Panc1 (cell line): ENCODE measurements at regions not wholly inside any gene's neighbourhood (a gene's known extent, or its start where the extent isn't known, plus 50 kb on each side); places are given as distances from the start of the nearest gene placed in this dataset.
"Not testable (repeated sequence)": the region's sequence is repeated elsewhere in the genome, so short reads cannot be mapped to it uniquely, and the experiment has no call there.

Experiments used
- ATAC-seq: fragments of 200-7000 bp; cut with Tn5 transposase; 2 replicates; pipeline ENCODE4 v1.9.1; 2020; ENCODE audit warnings: mild to moderate bottlenecking, moderate library complexity
- BruUV-seq: library from RNA; stranded (reverse); fragments of 400-500 nt; replicated peaks from 2 replicates; lab custom pipeline; 2021; lab: Mats Ljungman, UMichigan
- CTCF ChIA-PET: fragments of 300-600 bp; sonication (Branson Sonifier 250); formaldehyde crosslinking; loops from one replicate; lab custom pipeline; 2022; ENCODE audit warnings: antibody characterized with exemption; lab: Charles Lee
- POLR2A ChIA-PET: fragments of 300-600 bp; sonication (Branson Sonifier 250); formaldehyde crosslinking; loops from one replicate; lab custom pipeline; 2022; ENCODE audit warnings: antibody characterized with exemption; lab: Charles Lee
- DNase-seq: peaks from one replicate; pipeline ENCODE4 v3.0.0-alpha.2; 2010; ENCODE audit warnings: low read depth, low spot score
- H3K27ac ChIP-seq: 2 replicates; pipeline ENCODE4 v1.5.1; 2011; ENCODE audit warnings: mild to moderate bottlenecking, low read length, inconsistent platforms
- H3K27me3 ChIP-seq: fragments of 200-500 bp; sonication (Bioruptor generic); 2 replicates; pipeline ENCODE4 v1.6.0; 2014; ENCODE audit warnings: low read length, inconsistent platforms; ENCODE audit not compliant: control insufficient read depth, insufficient read depth
- H3K36me3 ChIP-seq: fragments of 200-500 bp; sonication (Bioruptor generic); 2 replicates; pipeline ENCODE4 v1.5.1; 2014; ENCODE audit warnings: inconsistent platforms, mild to moderate bottlenecking, low read length, moderate library complexity; ENCODE audit not compliant: control insufficient read depth, insufficient read depth
- H3K4me1 ChIP-seq: 2 replicates; pipeline ENCODE4 v1.5.1; 2011; ENCODE audit warnings: inconsistent platforms, mild to moderate bottlenecking, low read length, moderate library complexity; ENCODE audit not compliant: control insufficient read depth, insufficient read depth
- H3K4me3 ChIP-seq, 2 experiments: 2 replicates each; pipeline ENCODE4 v1.5.1; 2011 to 2012; ENCODE audit warnings: low read depth in 2 of 2, low read length in 2 of 2, mild to moderate bottlenecking in 2 of 2, inconsistent platforms in 1 of 2, moderate library complexity in 1 of 2
- H3K9me3 ChIP-seq: fragments of 200-500 bp; sonication (Bioruptor generic); 2 replicates; pipeline ENCODE4 v1.5.1; 2014; ENCODE audit warnings: low read depth, mild to moderate bottlenecking, inconsistent platforms, low read length, moderate library complexity; ENCODE audit not compliant: control insufficient read depth, insufficient read depth
- POLR2AphosphoS5 ChIP-seq: IDR thresholded peaks from 2 replicates; pipeline ENCODE4 v1.6.1; 2012; ENCODE audit warnings: mild to moderate bottlenecking, low read depth, low read length, moderate library complexity
- SIN3A ChIP-seq: IDR thresholded peaks from 2 replicates; pipeline ENCODE4 v1.6.1; 2012; ENCODE audit warnings: low read depth, mild to moderate bottlenecking, low read length, moderate library complexity, borderline replicate concordance; ENCODE audit not compliant: insufficient read depth
- TCF7L2 ChIP-seq: IDR thresholded peaks from 2 replicates; pipeline ENCODE4 v1.6.1; 2011; ENCODE audit warnings: mild to moderate bottlenecking, low read depth, low read length, inconsistent platforms
- in situ Hi-C: cut with HindIII; loops from 2 replicates; pipeline ENCODE4 v1.10.0; 2016; ENCODE audit warnings: low sequenced_read_pairs, low pct_unique_long_range_greater_than_20kb
- intact Hi-C: fragments of 100-400 bp; cut with micrococcal nuclease; formaldehyde crosslinking; loops from one replicate; pipeline ENCODE4 v1.10.0; 2022; ENCODE audit not compliant: unreplicated experiment
- TF ChIP-seq, protein P1 (sequence below), 2 experiments: IDR thresholded peaks; 2 replicates each; pipeline ENCODE4 v1.6.1; 2011 to 2012; ENCODE audit warnings: low read depth in 2 of 2, control low read depth in 1 of 2, low read length in 1 of 2, mild to moderate bottlenecking in 1 of 2, moderate library complexity in 1 of 2; ENCODE audit not compliant: insufficient read depth in 1 of 2
- TF ChIP-seq, protein P2 (sequence below): fragments of 450-650 bp; IDR thresholded peaks from 2 replicates; pipeline ENCODE4 v1.5.1; 2017; ENCODE audit warnings: mild to moderate bottlenecking

DNA sequence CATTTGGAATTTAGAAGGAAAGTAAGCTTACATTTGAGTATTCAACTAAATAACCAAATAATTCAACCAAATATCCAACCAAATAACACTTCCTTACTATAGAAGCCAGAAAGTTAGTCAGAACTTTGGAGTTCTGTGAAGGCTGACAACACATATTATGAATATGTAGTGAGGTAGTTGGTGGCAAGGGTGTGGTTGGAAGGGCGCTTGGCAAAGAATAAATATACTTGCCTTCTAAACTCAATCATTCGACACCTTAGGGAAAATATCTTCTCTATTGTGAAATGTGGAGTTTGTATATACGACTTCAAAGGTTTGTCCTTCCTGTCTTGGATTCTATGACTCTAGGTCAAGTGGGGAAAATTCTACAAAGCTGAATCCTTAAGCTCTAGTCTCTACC, 111.7 kb upstream of the OSTN start:
- DNase-seq, result no peak
- Histone ChIP-seq H3K27ac (no peak overlapping the region), H3K4me3 (no peak overlapping the region), H3K9me3 (no peaks in the 10 kb centered on the region), H3K36me3 (no peaks in the 10 kb centered on the region), H3K27me3 (no peaks in the 10 kb centered on the region), H3K4me1 (no peaks in the 10 kb centered on the region)
- in situ Hi-C loops (no loop called here), intact Hi-C loops (no loop called here)
- TF ChIP-seq, protein P1, sequence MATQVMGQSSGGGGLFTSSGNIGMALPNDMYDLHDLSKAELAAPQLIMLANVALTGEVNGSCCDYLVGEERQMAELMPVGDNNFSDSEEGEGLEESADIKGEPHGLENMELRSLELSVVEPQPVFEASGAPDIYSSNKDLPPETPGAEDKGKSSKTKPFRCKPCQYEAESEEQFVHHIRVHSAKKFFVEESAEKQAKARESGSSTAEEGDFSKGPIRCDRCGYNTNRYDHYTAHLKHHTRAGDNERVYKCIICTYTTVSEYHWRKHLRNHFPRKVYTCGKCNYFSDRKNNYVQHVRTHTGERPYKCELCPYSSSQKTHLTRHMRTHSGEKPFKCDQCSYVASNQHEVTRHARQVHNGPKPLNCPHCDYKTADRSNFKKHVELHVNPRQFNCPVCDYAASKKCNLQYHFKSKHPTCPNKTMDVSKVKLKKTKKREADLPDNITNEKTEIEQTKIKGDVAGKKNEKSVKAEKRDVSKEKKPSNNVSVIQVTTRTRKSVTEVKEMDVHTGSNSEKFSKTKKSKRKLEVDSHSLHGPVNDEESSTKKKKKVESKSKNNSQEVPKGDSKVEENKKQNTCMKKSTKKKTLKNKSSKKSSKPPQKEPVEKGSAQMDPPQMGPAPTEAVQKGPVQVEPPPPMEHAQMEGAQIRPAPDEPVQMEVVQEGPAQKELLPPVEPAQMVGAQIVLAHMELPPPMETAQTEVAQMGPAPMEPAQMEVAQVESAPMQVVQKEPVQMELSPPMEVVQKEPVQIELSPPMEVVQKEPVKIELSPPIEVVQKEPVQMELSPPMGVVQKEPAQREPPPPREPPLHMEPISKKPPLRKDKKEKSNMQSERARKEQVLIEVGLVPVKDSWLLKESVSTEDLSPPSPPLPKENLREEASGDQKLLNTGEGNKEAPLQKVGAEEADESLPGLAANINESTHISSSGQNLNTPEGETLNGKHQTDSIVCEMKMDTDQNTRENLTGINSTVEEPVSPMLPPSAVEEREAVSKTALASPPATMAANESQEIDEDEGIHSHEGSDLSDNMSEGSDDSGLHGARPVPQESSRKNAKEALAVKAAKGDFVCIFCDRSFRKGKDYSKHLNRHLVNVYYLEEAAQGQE (IDR thresholded peaks at IDR 0.05; ENCODE audit: insufficient read depth in 1 of 2, low read depth in 2 of 2, low read length in 1 of 2), result no peak
- TF ChIP-seq, protein P2, sequence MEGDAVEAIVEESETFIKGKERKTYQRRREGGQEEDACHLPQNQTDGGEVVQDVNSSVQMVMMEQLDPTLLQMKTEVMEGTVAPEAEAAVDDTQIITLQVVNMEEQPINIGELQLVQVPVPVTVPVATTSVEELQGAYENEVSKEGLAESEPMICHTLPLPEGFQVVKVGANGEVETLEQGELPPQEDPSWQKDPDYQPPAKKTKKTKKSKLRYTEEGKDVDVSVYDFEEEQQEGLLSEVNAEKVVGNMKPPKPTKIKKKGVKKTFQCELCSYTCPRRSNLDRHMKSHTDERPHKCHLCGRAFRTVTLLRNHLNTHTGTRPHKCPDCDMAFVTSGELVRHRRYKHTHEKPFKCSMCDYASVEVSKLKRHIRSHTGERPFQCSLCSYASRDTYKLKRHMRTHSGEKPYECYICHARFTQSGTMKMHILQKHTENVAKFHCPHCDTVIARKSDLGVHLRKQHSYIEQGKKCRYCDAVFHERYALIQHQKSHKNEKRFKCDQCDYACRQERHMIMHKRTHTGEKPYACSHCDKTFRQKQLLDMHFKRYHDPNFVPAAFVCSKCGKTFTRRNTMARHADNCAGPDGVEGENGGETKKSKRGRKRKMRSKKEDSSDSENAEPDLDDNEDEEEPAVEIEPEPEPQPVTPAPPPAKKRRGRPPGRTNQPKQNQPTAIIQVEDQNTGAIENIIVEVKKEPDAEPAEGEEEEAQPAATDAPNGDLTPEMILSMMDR, result no peak
- TF ChIP-seq TCF7L2 (no peak), POLR2AphosphoS5 (no peak)
- CTCF ChIA-PET, result no interaction called here
- POLR2A ChIA-PET, result no interaction called here
- BruUV-seq, result no TSS peak
- no peak for ATAC-seq

DNA sequence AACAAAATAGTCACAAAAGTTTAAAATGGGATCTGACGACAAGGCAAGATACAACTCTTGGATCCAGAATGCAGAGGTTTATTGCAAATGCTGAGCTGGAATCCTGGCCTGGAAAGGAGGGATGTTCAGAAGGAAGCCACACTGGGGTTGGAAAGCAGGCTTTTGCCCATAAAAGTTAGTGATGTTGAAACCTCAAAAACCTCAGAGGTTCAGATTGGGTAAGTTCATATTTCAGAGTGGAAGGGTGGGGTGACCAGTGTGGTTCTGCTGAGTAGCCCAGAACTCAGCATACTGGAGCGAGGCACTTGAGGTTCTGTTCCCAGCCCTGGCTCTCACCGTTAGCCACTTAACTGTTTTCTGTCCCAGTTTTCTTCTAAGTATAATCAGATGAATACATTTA, 114.0 kb upstream of the OSTN start:
- no peak overlapping the region for H3K4me3 ChIP-seq
- no TSS peak for BruUV-seq
- ATAC-seq, result no peak
- TF ChIP-seq, protein P1 (IDR thresholded peaks at IDR 0.05; ENCODE audit: insufficient read depth in 1 of 2, low read depth in 2 of 2, low read length in 1 of 2), result no peak
- TF ChIP-seq, protein P2, result no peak
- no peak for TF ChIP-seq TCF7L2
- TF ChIP-seq SIN3A, result no peak
- no peak for TF ChIP-seq POLR2AphosphoS5
- H3K36me3 ChIP-seq, result no peaks in the 10 kb centered on the region
- H3K27ac ChIP-seq, result no peak overlapping the region
- ChIA-PET CTCF (no interaction called here), POLR2A (no interaction called here)
- no peaks in the 10 kb centered on the region for H3K9me3 ChIP-seq
- intact Hi-C loops, result no loop called here
- in situ Hi-C loops, result no loop called here
- DNase-seq, result no peak
- H3K4me1 ChIP-seq, result no peaks in the 10 kb centered on the region
- no peaks in the 10 kb centered on the region for H3K27me3 ChIP-seq

DNA sequence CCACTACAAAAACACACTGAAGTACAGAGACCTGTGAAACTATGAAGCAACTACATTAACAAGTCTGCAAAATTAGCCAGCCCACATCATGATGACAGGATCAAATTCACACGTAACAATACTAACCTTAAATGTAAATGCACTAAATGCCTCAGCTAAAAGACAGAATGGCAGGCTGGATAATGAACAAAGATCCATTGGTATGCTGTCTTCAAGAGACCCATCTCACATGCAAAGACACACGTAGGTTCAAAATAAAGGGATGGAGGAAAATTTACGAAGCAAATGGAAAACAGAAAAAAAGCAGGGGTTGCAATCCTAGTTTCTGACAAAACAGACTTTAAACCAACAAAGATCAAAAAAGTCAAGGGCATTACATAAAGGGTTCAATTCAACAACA, 120.1 kb upstream of the OSTN start:
- ATAC-seq, intact Hi-C loops, H3K27ac ChIP-seq, H3K36me3 ChIP-seq, H3K4me3 ChIP-seq, CTCF ChIA-PET, in situ Hi-C loops, POLR2A ChIA-PET, BruUV-seq, H3K27me3 ChIP-seq, DNase-seq, H3K4me1 ChIP-seq, H3K9me3 ChIP-seq: not testable (repeated sequence)
